ENCODE measurements at regions not wholly inside any gene's neighbourhood (a gene's known extent, or its start where the extent isn't known, plus 50 kb on each side); places are given as distances from the start of the nearest gene placed in this dataset.

- no peak for DNase-seq
Measured at GRCh38 chr20:39660226-39660625, 698.1 kb downstream of the DHX35 start.

GRCh38 chr20:39658662-39659409 is 696.7 kb downstream of the DHX35 start:
- no peak for DNase-seq

DNA sequence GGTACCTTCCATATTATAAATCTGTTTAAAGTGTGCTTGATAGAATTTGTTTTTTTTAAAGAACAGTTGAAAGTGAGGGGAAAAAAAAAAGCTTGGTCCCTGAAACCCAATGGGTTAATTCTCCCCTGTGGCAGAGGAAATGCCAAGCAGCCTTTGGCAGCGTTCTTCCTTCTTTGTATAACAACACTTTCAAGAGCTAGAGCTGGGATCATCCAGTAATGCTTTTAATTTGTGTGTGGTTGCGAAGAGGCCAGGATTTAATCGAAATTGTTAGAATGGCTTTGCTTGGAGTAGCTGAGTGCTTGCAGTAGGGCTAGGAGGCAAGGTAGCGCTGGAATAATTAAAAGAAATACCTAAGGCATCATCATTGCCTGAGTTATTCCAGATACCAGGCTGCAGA is 692.0 kb downstream of the DHX35 start:
- DNase-seq = no peak

DNA sequence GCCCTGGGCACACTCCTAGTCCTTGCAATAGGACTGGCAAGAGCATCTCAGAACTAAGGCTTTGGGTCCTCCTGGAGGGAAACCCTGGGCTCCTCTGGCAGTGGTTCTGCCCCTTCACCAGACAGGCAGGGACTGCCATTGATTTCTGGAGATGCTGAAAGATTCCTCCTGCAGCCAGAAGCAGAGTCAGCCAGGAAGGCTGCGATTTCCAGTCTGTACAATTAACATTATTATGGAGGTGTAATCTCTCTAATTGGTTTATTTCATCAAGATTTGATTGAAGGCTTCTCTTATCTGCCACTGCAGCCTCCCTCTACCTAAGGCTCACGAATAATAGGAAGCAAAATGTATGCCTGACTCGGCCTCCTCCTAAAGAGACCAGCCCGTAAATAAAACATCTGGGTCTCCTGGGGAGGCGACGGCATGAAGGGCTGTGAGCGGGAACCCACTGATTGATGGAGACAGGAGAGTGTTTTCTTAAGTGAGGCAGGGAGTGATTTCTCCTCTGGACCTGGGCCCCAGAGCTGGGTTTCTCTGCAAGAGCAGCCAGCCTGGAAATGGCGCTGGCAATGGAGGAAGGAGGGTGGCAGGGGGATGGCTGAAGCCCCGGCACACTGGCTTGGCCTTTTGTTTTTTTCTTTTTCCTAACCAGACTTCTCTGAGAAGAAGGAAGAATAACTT is 689.6 kb downstream of the DHX35 start:
- DNase-seq = no peak

- DNase-seq = no peak
Measured at GRCh38 chr20:39646874-39647413, 684.8 kb downstream of the DHX35 start.

- peak; percentile 44 for DNase-seq
Measured at GRCh38 chr20:39645131-39645530, 683.0 kb downstream of the DHX35 start.

DNA sequence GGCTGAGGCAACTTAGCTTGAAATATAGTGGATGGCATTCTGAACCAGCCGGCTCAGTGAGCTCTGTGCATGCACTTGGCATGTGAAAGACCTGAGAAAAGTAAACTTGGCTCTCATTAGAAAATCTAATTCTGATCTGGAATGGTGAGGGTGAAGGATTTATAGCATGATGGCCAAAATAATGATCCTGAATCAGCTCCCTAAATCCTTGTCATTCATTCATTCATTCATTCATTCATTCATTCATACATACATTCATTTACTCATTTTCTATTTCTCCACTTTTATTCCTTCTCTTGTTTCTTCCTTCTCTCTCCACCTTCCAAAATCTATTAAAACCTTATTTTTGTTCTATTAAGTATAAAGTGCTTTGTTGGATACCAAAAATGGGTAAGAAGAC is 681.1 kb downstream of the DHX35 start:
- DNase-seq = no peak

DNA sequence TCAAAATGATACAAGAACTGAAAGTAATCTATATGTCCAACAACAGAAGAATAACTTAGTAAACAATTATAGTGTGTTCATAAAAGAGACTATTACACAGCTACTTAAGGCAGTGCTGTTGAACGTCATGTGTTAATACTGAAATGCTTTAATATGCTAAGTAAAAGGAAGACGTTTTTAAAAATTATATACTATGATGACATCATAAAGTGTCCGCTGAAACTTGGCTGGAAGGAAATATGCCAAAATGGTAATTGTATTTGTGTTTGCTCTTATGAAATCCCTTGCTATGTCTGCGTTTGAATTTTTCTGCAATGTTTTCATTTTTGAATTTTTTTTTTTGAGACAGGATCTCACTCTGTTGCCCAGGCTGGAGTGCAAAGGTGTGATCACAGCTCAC is 679.3 kb downstream of the DHX35 start:
- DNase-seq = no peak

GRCh38 chr20:39640147-39640546 is 678.0 kb downstream of the DHX35 start:
- no peak for DNase-seq

- DNase-seq = no peak
Measured at GRCh38 chr20:39638731-39639130, 676.6 kb downstream of the DHX35 start.

- no peak for DNase-seq
Measured at GRCh38 chr20:39633689-39634088, 671.5 kb downstream of the DHX35 start.

DNA sequence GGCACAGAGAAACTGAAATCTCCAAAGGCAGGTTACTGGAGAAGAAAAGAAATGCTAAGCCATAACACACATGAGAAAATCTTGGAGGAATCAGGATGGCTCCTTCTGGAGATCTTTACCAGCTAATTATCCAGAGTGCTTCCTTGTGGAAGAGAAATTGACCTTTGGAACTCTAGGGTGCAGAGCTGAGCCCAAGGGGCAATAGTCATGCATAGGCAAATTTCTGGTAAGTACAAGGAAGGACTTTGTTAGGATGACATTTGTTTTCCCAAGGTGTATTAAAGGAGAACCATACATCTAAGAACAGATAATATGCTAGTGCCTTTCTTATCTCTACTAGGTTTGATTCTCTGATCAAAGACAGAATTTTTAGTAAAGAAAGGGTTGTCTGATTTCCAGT is 670.6 kb downstream of the DHX35 start:
- no peak for DNase-seq

- DNase-seq = no peak
Measured at GRCh38 chr20:39632176-39632575, 670.0 kb downstream of the DHX35 start.

GRCh38 chr20:39631557-39631956 is 669.4 kb downstream of the DHX35 start:
- DNase-seq = no peak

- no peak for DNase-seq
Measured at GRCh38 chr20:39630215-39630908, 668.2 kb downstream of the DHX35 start.

- no peak for DNase-seq
Measured at GRCh38 chr20:39627765-39628164, 665.6 kb downstream of the DHX35 start.

GRCh38 chr20:39624316-39624715 is 662.2 kb downstream of the DHX35 start:
- no peak for DNase-seq

GRCh38 chr20:39623584-39624234 is 661.6 kb downstream of the DHX35 start:
- DNase-seq = no peak

- DNase-seq = no peak
Measured at GRCh38 chr20:39619271-39619785, 657.2 kb downstream of the DHX35 start.

DNA sequence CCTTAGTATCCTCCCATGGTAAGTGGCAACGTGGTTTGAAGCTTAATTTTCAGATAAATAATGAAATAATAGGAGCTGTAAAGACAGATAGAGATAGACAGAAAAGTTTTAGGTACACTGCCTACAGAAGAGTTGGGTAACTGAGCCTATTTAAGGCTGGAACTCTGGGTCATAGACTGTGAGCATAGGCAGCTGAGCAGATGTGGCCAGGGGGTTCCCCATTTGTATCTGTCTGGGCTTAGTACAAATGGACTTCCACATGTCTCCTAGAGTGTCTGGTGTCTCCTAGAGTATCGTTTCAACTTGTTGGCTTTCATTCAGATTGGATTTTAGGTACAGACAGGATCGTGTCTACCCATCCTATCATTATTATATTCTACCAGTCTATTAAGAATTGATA is 649.8 kb downstream of the DHX35 start:
- no peak for DNase-seq

DNA sequence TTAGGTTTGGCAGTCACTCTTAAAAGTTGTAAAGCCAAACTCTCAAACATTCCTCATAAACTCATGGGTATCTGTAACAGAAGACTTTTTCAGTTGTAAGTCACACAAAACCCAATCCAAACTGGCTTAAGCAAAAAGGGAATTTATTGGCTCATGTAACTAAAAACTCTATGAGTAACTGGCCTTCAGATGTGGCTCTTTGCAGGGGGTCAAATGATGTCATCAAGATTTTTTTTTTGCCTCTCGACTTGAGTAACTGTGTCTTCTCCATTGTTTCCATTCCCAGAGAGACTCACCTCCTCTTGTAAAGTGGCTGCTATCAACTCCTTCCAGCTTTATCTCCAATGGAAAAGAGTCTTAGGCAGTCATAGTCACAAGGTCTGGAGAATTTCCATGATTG is 645.0 kb downstream of the DHX35 start:
- DNase-seq = no peak

- no peak for DNase-seq
Measured at GRCh38 chr20:39605908-39606307, 643.8 kb downstream of the DHX35 start.

DNA sequence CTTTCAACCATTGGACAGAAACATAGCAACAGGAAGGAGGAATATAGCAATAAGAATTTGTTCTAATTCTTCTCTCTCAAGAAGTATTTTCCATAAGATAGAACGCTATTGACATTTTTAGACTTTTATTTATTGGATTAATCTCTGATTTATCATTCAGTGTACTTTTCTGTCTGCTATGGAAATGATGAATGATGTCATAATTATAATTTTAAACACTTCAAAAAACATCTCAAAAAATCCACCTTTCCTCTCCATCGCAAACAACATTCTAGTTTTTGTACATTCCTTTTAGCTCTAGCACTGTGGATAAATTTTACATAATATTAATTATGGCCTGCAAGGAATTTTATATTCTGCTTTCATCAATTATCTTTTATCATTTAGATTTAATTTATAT is 643.2 kb downstream of the DHX35 start:
- DNase-seq = no peak

Data from right forelimb (tissue), 1 donor.